ENCODE measurements at regions not wholly inside any gene's neighbourhood (a gene's known extent, or its start where the extent isn't known, plus 50 kb on each side); places are given as distances from the start of the nearest gene placed in this dataset.

DNA sequence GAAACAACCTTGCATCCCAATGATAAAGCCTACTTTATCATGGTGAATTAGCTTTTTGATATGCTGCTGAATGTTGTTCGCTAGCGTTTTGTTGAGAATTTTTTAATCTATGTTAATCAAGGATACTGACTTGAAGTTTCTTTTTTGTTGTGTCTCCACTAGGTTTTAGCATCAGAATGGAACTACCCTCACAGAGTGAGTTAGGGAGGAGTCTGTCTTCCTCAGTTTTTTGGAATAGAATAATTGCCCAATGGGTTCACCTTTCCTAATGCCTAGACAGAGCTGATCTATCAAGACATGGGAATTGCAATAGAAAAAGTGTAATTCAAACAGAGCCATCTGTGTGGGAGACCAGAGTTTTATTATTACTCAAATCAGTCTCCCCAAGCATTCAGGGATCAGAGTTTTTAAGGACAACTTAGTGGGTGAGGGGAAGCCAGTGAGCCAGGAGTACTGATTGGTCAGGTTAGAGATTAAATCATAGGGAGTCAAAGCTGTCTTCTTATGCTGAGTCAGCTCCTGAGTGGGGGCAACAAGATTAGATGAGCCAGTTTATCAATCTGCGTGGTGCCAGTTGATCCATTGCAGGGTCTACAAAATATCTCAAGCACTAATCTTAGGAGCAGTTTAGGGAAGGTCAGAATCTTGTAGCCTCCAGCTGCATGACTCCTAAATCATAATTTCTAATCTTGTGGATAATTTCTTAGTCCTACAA is 237.4 kb upstream of the PPP2R3A start:
- H3K36me3 ChIP-seq (replicated peaks in 1 of 2; ENCODE audit: control insufficient read depth in 1 of 2, insufficient read depth in 2 of 2, low read length in 2 of 2), result no peaks in the 10 kb centered on the region
- H3K4me1 ChIP-seq (ENCODE audit: control insufficient read depth in 1 of 2, insufficient read depth in 2 of 2, low read length in 2 of 2), result no peaks in the 10 kb centered on the region
- H3K36me3 Mint-ChIP-seq, result no peaks in the 10 kb centered on the region
- no peak overlapping the region for H3K4me2 ChIP-seq (replicated peaks; ENCODE audit: extremely low read depth, low read length, poor library complexity, severe bottlenecking)
- TF ChIP-seq CTCF (IDR thresholded peaks at IDR 0.05), result no peak
- peaks cover 18 to 36% of the 10 kb centered on the region in 2 donors for H3K9me3 ChIP-seq (replicated peaks in 1 of 2; ENCODE audit: control insufficient read depth in 1 of 2, insufficient read depth in 1 of 2, low read length in 2 of 2)
- no peak overlapping the region for H3K27ac ChIP-seq (ENCODE audit: low read depth in 1 of 2, low read length in 2 of 2)
- no peaks in the 10 kb centered on the region for H4K20me1 ChIP-seq (ENCODE audit: insufficient read depth, low read length)
- H3K4me3 ChIP-seq (replicated peaks in 1 of 3; ENCODE audit: low read depth in 2 of 3, low read length in 3 of 3), result no peak overlapping the region
- no peaks in the 10 kb centered on the region for H3K27me3 ChIP-seq (ENCODE audit: control insufficient read depth in 2 of 2, insufficient read depth in 2 of 2, low read length in 2 of 2)
- no peak overlapping the region for H3K27ac Mint-ChIP-seq
- WGBS (ENCODE audit: insufficient coverage), result no CpG with 5 or more reads among the region's 3 CpGs
- intact Hi-C loops (cut with micrococcal nuclease), result no loop called here
- no peak overlapping the region for H3K4me3 Mint-ChIP-seq
- H3K9ac ChIP-seq (ENCODE audit: insufficient read depth, low read length, poor library complexity, severe bottlenecking), result no peak overlapping the region
- H3K79me2 ChIP-seq (ENCODE audit: insufficient read depth, low read length), result no peaks in the 10 kb centered on the region
- no peak for DNase-seq
- no peaks in the 10 kb centered on the region for H3K4me1 Mint-ChIP-seq
- no peaks in the 10 kb centered on the region for H3K27me3 Mint-ChIP-seq (ENCODE audit: low read depth in 3 of 3)
- H3K9me3 Mint-ChIP-seq, result peaks cover 5 to 19% (median 14%) of the 10 kb centered on the region in 7 donors
- H2AFZ ChIP-seq (ENCODE audit: insufficient read depth, low read depth, low read length, poor library complexity, severe bottlenecking), result no peak overlapping the region

GRCh38 chr3:135731546-135731945 is 234.0 kb upstream of the PPP2R3A start:
- no peaks in the 10 kb centered on the region for H4K20me1 ChIP-seq (ENCODE audit: insufficient read depth, low read length)
- no peak for DNase-seq
- H3K79me2 ChIP-seq (ENCODE audit: insufficient read depth, low read length), result no peaks in the 10 kb centered on the region
- no peaks in the 10 kb centered on the region for H3K4me1 ChIP-seq (ENCODE audit: control insufficient read depth in 1 of 2, insufficient read depth in 2 of 2, low read length in 2 of 2)
- H3K27me3 ChIP-seq (ENCODE audit: control insufficient read depth in 2 of 2, insufficient read depth in 2 of 2, low read length in 2 of 2), result no peaks in the 10 kb centered on the region
- Mint-ChIP-seq H3K27me3 (ENCODE audit: low read depth in 3 of 3) (no peaks in the 10 kb centered on the region), H3K4me1 (no peaks in the 10 kb centered on the region), H3K36me3 (no peaks in the 10 kb centered on the region), H3K9me3 (peaks cover 0 to 28% (median 19%) of the 10 kb centered on the region in 7 donors), H3K4me3 (no peak overlapping the region), H3K27ac (no peak overlapping the region)
- no peaks in the 10 kb centered on the region for H3K36me3 ChIP-seq (replicated peaks in 1 of 2; ENCODE audit: control insufficient read depth in 1 of 2, insufficient read depth in 2 of 2, low read length in 2 of 2)
- no peak for TF ChIP-seq CTCF (IDR thresholded peaks at IDR 0.05)
- H3K4me2 ChIP-seq (replicated peaks; ENCODE audit: extremely low read depth, low read length, poor library complexity, severe bottlenecking), result no peak overlapping the region
- H3K4me3 ChIP-seq (replicated peaks in 1 of 3; ENCODE audit: low read depth in 2 of 3, low read length in 3 of 3), result no peak overlapping the region
- H2AFZ ChIP-seq (ENCODE audit: insufficient read depth, low read depth, low read length, poor library complexity, severe bottlenecking), result no peak overlapping the region
- intact Hi-C loops (cut with micrococcal nuclease), result no loop called here
- H3K27ac ChIP-seq (ENCODE audit: low read depth in 1 of 2, low read length in 2 of 2), result no peak overlapping the region
- H3K9me3 ChIP-seq (replicated peaks in 1 of 2; ENCODE audit: control insufficient read depth in 1 of 2, insufficient read depth in 1 of 2, low read length in 2 of 2), result peaks cover 22 to 31% of the 10 kb centered on the region in 2 donors
- H3K9ac ChIP-seq (ENCODE audit: insufficient read depth, low read length, poor library complexity, severe bottlenecking), result no peak overlapping the region
- 86% methylated on average over 2 of the region's 2 CpGs for WGBS (ENCODE audit: insufficient coverage)
